ENCODE measurements at regions not wholly inside any gene's neighbourhood (a gene's known extent, or its start where the extent isn't known, plus 50 kb on each side); places are given as distances from the start of the nearest gene placed in this dataset.
"Not testable (repeated sequence)": the region's sequence is repeated elsewhere in the genome, so short reads cannot be mapped to it uniquely, and the experiment has no call there.

GRCh38 chr3:75321060-75321459 is 343.1 kb upstream of the FRG2C start:
- ATAC-seq, result peak; percentile 78
- H3K9me3 Mint-ChIP-seq, result no peaks in the 10 kb centered on the region
- no peaks in the 10 kb centered on the region for H3K27me3 Mint-ChIP-seq (ENCODE audit: low read depth)
- H3K36me3 Mint-ChIP-seq, result no peaks in the 10 kb centered on the region
- CTCF ChIA-PET, result interaction anchor here (0.9 kb wide), 2 partner anchors 20 to 129 kb away, joined by 3 read pairs; no protein-coding TSS in a partner anchor
- no peak for DNase-seq (ENCODE audit: low spot score)
- TF ChIP-seq, protein P1, sequence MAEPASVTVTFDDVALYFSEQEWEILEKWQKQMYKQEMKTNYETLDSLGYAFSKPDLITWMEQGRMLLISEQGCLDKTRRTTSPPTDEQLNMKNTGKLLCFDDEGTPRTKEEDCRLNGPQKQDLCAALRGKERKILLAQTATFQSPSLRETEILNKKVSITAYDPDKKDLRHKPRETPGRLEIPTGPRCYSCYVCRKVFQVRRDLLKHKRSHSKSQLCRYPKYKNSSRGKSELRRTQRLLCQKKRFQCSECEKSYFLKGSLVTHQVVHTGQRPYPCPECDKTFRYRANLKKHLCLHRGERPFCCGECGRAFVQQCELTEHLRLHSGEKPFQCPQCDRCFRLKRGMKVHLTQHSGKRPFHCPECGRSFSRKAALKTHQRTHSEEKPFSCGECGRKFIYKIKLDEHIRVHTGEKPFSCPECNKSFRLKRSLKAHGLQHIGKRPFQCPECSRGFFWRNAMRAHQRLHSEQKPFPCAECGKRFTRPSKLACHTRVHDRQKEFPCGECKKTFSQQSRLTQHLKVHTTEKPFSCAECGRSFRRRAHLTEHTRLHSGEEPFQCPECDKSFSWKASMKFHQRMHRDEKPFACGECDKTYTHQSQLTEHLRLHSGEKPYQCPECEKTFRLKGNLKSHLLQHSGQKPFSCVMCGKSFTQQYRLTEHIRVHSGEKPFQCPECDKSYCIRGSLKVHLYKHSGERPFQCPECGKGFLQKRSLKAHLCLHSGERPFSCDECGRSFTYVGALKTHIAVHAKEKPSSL (CRISPR knock-in tag; conservative IDR thresholded peaks at IDR 0.05), result no peak
- no peak for TF ChIP-seq ZNF219 (CRISPR knock-in tag; IDR thresholded peaks at IDR 0.05; ENCODE audit: borderline replicate concordance)
- no peak for TF ChIP-seq CDX4 (CRISPR knock-in tag; IDR thresholded peaks at IDR 0.05; ENCODE audit: borderline replicate concordance)
- no peak for TF ChIP-seq CREB1 (CRISPR knock-in tag; IDR thresholded peaks at IDR 0.05)
- no peak for TF ChIP-seq ZNF671 (CRISPR knock-in tag; IDR thresholded peaks at IDR 0.05)
- TF ChIP-seq, protein P2, sequence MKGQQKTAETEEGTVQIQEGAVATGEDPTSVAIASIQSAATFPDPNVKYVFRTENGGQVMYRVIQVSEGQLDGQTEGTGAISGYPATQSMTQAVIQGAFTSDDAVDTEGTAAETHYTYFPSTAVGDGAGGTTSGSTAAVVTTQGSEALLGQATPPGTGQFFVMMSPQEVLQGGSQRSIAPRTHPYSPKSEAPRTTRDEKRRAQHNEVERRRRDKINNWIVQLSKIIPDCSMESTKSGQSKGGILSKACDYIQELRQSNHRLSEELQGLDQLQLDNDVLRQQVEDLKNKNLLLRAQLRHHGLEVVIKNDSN (CRISPR knock-in tag; IDR thresholded peaks at IDR 0.05), result no peak
- TF ChIP-seq MLX (CRISPR knock-in tag; IDR thresholded peaks at IDR 0.05), result no peak
- no peak for TF ChIP-seq ZNF263 (CRISPR knock-in tag; IDR thresholded peaks at IDR 0.05; ENCODE audit: low read depth)
- TF ChIP-seq ATF1 (CRISPR knock-in tag; IDR thresholded peaks at IDR 0.05), result no peak
- no peak for TF ChIP-seq STAT6 (CRISPR knock-in tag; conservative IDR thresholded peaks at IDR 0.05; ENCODE audit: low read depth)
- TF ChIP-seq, protein P3, sequence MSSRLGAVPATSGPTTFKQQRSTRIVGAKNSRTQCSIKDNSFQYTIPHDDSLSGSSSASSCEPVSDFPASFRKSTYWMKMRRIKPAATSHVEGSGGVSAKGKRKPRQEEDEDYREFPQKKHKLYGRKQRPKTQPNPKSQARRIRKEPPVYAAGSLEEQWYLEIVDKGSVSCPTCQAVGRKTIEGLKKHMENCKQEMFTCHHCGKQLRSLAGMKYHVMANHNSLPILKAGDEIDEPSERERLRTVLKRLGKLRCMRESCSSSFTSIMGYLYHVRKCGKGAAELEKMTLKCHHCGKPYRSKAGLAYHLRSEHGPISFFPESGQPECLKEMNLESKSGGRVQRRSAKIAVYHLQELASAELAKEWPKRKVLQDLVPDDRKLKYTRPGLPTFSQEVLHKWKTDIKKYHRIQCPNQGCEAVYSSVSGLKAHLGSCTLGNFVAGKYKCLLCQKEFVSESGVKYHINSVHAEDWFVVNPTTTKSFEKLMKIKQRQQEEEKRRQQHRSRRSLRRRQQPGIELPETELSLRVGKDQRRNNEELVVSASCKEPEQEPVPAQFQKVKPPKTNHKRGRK (CRISPR knock-in tag; IDR thresholded peaks at IDR 0.05; ENCODE audit: borderline replicate concordance), result no peak
- TF ChIP-seq, protein P4, sequence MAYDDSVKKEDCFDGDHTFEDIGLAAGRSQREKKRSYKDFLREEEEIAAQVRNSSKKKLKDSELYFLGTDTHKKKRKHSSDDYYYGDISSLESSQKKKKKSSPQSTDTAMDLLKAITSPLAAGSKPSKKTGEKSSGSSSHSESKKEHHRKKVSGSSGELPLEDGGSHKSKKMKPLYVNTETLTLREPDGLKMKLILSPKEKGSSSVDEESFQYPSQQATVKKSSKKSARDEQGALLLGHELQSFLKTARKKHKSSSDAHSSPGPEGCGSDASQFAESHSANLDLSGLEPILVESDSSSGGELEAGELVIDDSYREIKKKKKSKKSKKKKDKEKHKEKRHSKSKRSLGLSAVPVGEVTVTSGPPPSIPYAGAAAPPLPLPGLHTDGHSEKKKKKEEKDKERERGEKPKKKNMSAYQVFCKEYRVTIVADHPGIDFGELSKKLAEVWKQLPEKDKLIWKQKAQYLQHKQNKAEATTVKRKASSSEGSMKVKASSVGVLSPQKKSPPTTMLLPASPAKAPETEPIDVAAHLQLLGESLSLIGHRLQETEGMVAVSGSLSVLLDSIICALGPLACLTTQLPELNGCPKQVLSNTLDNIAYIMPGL (CRISPR knock-in tag; IDR thresholded peaks at IDR 0.05), result no peak
- TF ChIP-seq SMAD3 (CRISPR knock-in tag; IDR thresholded peaks at IDR 0.05; ENCODE audit: borderline replicate concordance), result no peak
- TF ChIP-seq TCF7 (CRISPR knock-in tag; IDR thresholded peaks at IDR 0.05; ENCODE audit: low read depth), result no peak
- TF ChIP-seq, protein P5, sequence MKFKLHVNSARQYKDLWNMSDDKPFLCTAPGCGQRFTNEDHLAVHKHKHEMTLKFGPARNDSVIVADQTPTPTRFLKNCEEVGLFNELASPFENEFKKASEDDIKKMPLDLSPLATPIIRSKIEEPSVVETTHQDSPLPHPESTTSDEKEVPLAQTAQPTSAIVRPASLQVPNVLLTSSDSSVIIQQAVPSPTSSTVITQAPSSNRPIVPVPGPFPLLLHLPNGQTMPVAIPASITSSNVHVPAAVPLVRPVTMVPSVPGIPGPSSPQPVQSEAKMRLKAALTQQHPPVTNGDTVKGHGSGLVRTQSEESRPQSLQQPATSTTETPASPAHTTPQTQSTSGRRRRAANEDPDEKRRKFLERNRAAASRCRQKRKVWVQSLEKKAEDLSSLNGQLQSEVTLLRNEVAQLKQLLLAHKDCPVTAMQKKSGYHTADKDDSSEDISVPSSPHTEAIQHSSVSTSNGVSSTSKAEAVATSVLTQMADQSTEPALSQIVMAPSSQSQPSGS (CRISPR knock-in tag; IDR thresholded peaks at IDR 0.05; ENCODE audit: borderline replicate concordance, low read depth), result no peak
- TF ChIP-seq MYBL2 (CRISPR knock-in tag; IDR thresholded peaks at IDR 0.05), result no peak
- peak overlapping the region; percentile 42; the same call in 1 of the 2 replicates for H3K27ac Mint-ChIP-seq
- H3K4me3 Mint-ChIP-seq, result no peak overlapping the region
- POLR2A ChIA-PET, result interaction anchor here (0.6 kb wide), 1 partner anchor 13 kb away, joined by 7 read pairs; no protein-coding TSS in a partner anchor
- peaks cover 26% of the 10 kb centered on the region for H3K4me1 Mint-ChIP-seq

GRCh38 chr3:75323936-75324335 is 340.2 kb upstream of the FRG2C start:
- H3K9me3 Mint-ChIP-seq; H3K4me3 Mint-ChIP-seq; H3K27me3 Mint-ChIP-seq (ENCODE audit: low read depth); DNase-seq (ENCODE audit: low spot score); H3K27ac Mint-ChIP-seq; POLR2A ChIA-PET; CTCF ChIA-PET; H3K36me3 Mint-ChIP-seq; ATAC-seq: not testable (repeated sequence)
- H3K4me1 Mint-ChIP-seq, result peaks cover 31% of the 10 kb centered on the region

All from WTC11 (cell line).